Sigmoid colon (tissue), 6 donors: ENCODE measurements at regions not wholly inside any gene's neighbourhood (a gene's known extent, or its start where the extent isn't known, plus 50 kb on each side); places are given as distances from the start of the nearest gene placed in this dataset.
"Not testable (repeated sequence)": the region's sequence is repeated elsewhere in the genome, so short reads cannot be mapped to it uniquely, and the experiment has no call there.

Source experiments
- DNase-seq: peaks from one replicate; pipeline ENCODE4 v3.0.0-alpha.2; 2019
- H3K27ac ChIP-seq, 4 donors: fragments of 200-600 bp; sonication (generic); one replicate each; pipeline ENCODE4 v1.5.1; 2016 to 2019; ENCODE audit warnings: mild to moderate bottlenecking in 1 of 4
- H3K27me3 ChIP-seq, 3 donors: fragments of 200-600 bp; sonication (generic); one replicate each; pipeline ENCODE4 v1.5.1; 2019; ENCODE audit warnings: mild to moderate bottlenecking in 1 of 3
- H3K36me3 ChIP-seq, 4 donors: fragments of 200-600 bp; sonication (generic); one replicate each; pipeline ENCODE4 v1.5.1; 2016 to 2019
- H3K4me1 ChIP-seq, 4 donors: fragments of 200-600 bp; sonication (generic); one replicate each; pipeline ENCODE4 v1.5.1; 2017 to 2019
- H3K4me3 ChIP-seq, 4 donors: fragments of 200-600 bp; sonication (generic); one replicate each; pipeline ENCODE4 v1.5.1; 2017 to 2019; ENCODE audit warnings: mild to moderate bottlenecking in 2 of 4, moderate library complexity in 1 of 4
- H3K9me3 ChIP-seq, 4 donors: fragments of 200-600 bp in 3 of 4; sonication (generic) in 3 of 4; one replicate each; pipeline versions ENCODE4 v1.5.1 to v1.6.1; 2013 to 2019
- CTCF ChIP-seq, 4 experiments: fragments of 450-650 bp in 3 of 4; fragments of 200-600 bp in 1 of 4; IDR thresholded peaks; one replicate each; pipeline ENCODE4 v1.5.1; 2016 to 2019; ENCODE audit warnings: antibody characterized with exemption in 4 of 4, mild to moderate bottlenecking in 3 of 4, moderate library complexity in 2 of 4
- EP300 ChIP-seq, 4 donors: sonication (generic); formaldehyde crosslinking; IDR thresholded peaks; one replicate each; pipeline ENCODE4 v1.6.1; 2017; ENCODE audit warnings: antibody characterized with exemption in 4 of 4
- POLR2A ChIP-seq, 2 donors: fragments of 450-650 bp; IDR thresholded peaks; one replicate each; pipeline ENCODE4 v1.6.1; 2016; ENCODE audit warnings: antibody characterized with exemption in 2 of 2, mild to moderate bottlenecking in 2 of 2, moderate library complexity in 2 of 2
- POLR2AphosphoS5 ChIP-seq, 4 donors: sonication (generic); formaldehyde crosslinking; IDR thresholded peaks; one replicate each; pipeline ENCODE4 v1.6.1; 2017; ENCODE audit warnings: antibody characterized with exemption in 4 of 4
- WGBS, 2 donors: extraction: QIAGEN DNeasy Blood & Tissue Kit; methylation state at CpG; one replicate each; pipeline ENCODE4 v1.1.7; 2013; 5-methylcytosine and 5-hydroxymethylcytosine counted together
- intact Hi-C: fragments of 100-400 bp; cut with DNase I; formaldehyde crosslinking; loops from one replicate; pipeline ENCODE4 v1.15.1; 2023
- donor health status: healthy with polysubstance abuse.
- donor health status: healthy.

- H3K9me3 ChIP-seq = no peaks in the 10 kb centered on the region
- H3K4me1 ChIP-seq = no peaks in the 10 kb centered on the region
- DNase-seq = no peak
- no peak for TF ChIP-seq CTCF (IDR thresholded peaks at IDR 0.05)
- no peak for TF ChIP-seq POLR2AphosphoS5 (IDR thresholded peaks at IDR 0.05)
- TF ChIP-seq POLR2A (IDR thresholded peaks at IDR 0.05) = no peak
- TF ChIP-seq EP300 (IDR thresholded peaks at IDR 0.05) = no peak
- H3K27ac ChIP-seq = no peak overlapping the region
- no peaks in the 10 kb centered on the region for H3K36me3 ChIP-seq
- H3K27me3 ChIP-seq = no peaks in the 10 kb centered on the region
- 71 to 75% methylated on average over 4 of the region's 4 CpGs for WGBS, 2 donors
- H3K4me3 ChIP-seq = no peak overlapping the region
- intact Hi-C loops = no loop called here
Observed at GRCh38 chr4:158346576-158346975, 136.3 kb downstream of the TMEM144 start.

- Histone ChIP-seq H3K9me3 (no peaks in the 10 kb centered on the region), H3K4me3 (no peak overlapping the region), H3K27me3 (no peaks in the 10 kb centered on the region), H3K27ac (no peak overlapping the region), H3K4me1 (no peaks in the 10 kb centered on the region), H3K36me3 (no peaks in the 10 kb centered on the region)
- WGBS, 2 donors = 58 to 70% methylated on average over 1 of the region's 1 CpG
- intact Hi-C loops = no loop called here
- no peak for DNase-seq
- TF ChIP-seq EP300 (IDR thresholded peaks at IDR 0.05) = no peak
- TF ChIP-seq POLR2A (IDR thresholded peaks at IDR 0.05) = no peak
- TF ChIP-seq CTCF (IDR thresholded peaks at IDR 0.05) = no peak
- no peak for TF ChIP-seq POLR2AphosphoS5 (IDR thresholded peaks at IDR 0.05)
Observed at GRCh38 chr4:158347556-158347955, 137.3 kb downstream of the TMEM144 start.

- intact Hi-C loops = no loop called here
- 91 to 94% methylated on average over 1 of the region's 1 CpG for WGBS, 2 donors
- no peak for TF ChIP-seq POLR2AphosphoS5 (IDR thresholded peaks at IDR 0.05)
- no peak for TF ChIP-seq POLR2A (IDR thresholded peaks at IDR 0.05)
- no peak for TF ChIP-seq EP300 (IDR thresholded peaks at IDR 0.05)
- TF ChIP-seq CTCF (IDR thresholded peaks at IDR 0.05) = no peak
Observed at GRCh38 chr4:158350161-158350560, 139.9 kb downstream of the TMEM144 start.

GRCh38 chr4:158353541-158354304, 143.4 kb downstream of the TMEM144 start:
- WGBS, 2 donors = 65 to 81% methylated on average over 4 of the region's 4 CpGs
- TF ChIP-seq POLR2A (IDR thresholded peaks at IDR 0.05) = no peak
- TF ChIP-seq POLR2AphosphoS5 (IDR thresholded peaks at IDR 0.05) = no peak
- TF ChIP-seq EP300 (IDR thresholded peaks at IDR 0.05) = no peak

More at GRCh38 chr4:158350161-158350560, 139.9 kb downstream of the TMEM144 start:
- H3K36me3 ChIP-seq = no peaks in the 10 kb centered on the region
- no peaks in the 10 kb centered on the region for H3K27me3 ChIP-seq
- H3K27ac ChIP-seq = no peak overlapping the region
- DNase-seq = no peak
- no peak overlapping the region for H3K4me3 ChIP-seq
- no peaks in the 10 kb centered on the region for H3K9me3 ChIP-seq
- H3K4me1 ChIP-seq = no peaks in the 10 kb centered on the region

GRCh38 chr4:158356301-158356700, 146.0 kb downstream of the TMEM144 start:
- intact Hi-C loops = no loop called here
- Histone ChIP-seq H3K9me3 (peaks cover 0 to 4% (median 2%) of the 10 kb centered on the region in 4 donors), H3K36me3 (no peaks in the 10 kb centered on the region), H3K27me3 (no peaks in the 10 kb centered on the region), H3K4me3 (no peak overlapping the region), H3K27ac (no peak overlapping the region), H3K4me1 (no peaks in the 10 kb centered on the region)
- TF ChIP-seq EP300 (IDR thresholded peaks at IDR 0.05) (no peak), CTCF (IDR thresholded peaks at IDR 0.05) (no peak), POLR2A (IDR thresholded peaks at IDR 0.05) (no peak), POLR2AphosphoS5 (IDR thresholded peaks at IDR 0.05) (no peak)
- WGBS, 2 donors = 86 to 88% methylated on average over 8 of the region's 8 CpGs
- no peak for DNase-seq

More at GRCh38 chr4:158353541-158354304, 143.4 kb downstream of the TMEM144 start:
- no peak for DNase-seq
- Histone ChIP-seq H3K27ac (no peak overlapping the region), H3K27me3 (no peaks in the 10 kb centered on the region), H3K9me3 (peaks cover 0 to 4% (median 0%) of the 10 kb centered on the region in 4 donors), H3K4me3 (no peak overlapping the region), H3K4me1 (no peaks in the 10 kb centered on the region), H3K36me3 (no peaks in the 10 kb centered on the region)
- intact Hi-C loops = no loop called here

- H3K4me3 ChIP-seq, intact Hi-C loops, H3K27me3 ChIP-seq, H3K4me1 ChIP-seq, H3K36me3 ChIP-seq, DNase-seq, H3K27ac ChIP-seq, H3K9me3 ChIP-seq: not testable (repeated sequence)
- 87 to 93% methylated on average over 9 of the region's 9 CpGs for WGBS, 2 donors
Observed at GRCh38 chr4:158367932-158368441, 153.7 kb upstream of the RXFP1 start.
